Lung microvascular endothelial cell (primary cell): ENCODE measurements at regions not wholly inside any gene's neighbourhood (a gene's known extent, or its start where the extent isn't known, plus 50 kb on each side); places are given as distances from the start of the nearest gene placed in this dataset.
"Not testable (repeated sequence)": the region's sequence is repeated elsewhere in the genome, so short reads cannot be mapped to it uniquely, and the experiment has no call there.

Experiments
- DNase-seq, 2 donors: peaks; one replicate each; pipeline versions ENCODE4 v3.0.0 to v3.0.0-alpha.2; 2010; ENCODE audit warnings: low read depth in 2 of 2

DNA sequence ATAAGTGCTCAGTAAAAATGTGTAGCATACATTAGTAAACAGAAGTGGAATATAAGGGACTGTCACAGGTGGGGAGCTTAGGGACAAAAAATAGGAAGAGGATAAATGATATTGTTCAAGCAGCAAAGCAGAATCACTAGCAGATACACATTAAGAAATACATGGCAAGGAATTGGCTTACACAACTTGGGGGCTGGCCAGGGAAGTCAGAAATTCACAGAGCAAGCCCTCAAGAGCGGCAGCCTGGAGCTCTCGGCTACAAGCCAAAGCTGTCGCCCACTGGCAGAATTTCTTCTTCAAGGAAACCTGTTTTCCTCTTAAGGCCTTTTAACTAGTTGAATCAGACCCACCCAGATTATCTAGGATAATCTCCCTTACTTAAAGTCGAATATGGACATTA is 73.0 kb upstream of the SMIM23 start:
- no peak for DNase-seq

DNA sequence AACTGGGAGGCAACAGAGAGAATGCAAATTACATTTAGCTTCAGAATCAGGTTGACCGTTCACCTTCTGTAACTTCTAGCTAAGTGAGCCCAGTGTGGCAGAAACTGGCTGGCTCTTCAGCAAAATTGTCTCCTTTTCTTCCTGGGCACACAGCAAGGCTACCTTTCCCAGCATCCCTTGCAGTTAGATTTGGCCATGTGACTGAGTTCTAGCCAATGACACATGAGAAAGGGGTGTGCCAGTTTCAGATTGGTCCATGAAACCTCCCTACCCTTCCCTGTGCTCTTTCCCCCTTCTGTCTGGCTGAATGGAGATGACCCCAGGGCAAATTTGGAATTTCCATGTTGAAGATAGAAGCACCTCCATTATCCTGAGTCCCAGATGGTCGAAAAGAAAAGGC is 72.5 kb upstream of the SMIM23 start:
- no peak for DNase-seq

DNA sequence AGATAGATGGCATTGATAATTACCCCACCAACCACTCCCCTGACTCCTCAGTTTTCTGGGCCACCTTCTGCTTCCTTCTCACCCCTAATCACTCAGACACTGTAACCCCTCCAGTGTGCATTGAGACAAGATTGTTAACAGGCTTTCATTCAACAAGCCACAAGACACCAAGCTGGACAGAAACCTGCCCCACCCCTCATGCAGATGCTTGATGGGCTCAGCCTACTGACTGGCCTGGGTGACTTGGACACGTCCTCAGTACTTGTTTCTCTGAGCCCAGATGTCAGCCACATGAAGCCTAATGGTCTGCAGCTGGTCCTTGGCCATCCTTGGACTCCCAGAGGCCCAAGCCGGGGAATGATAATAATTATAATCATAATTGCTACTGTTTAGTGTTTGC is 71.4 kb upstream of the SMIM23 start:
- no peak for DNase-seq

DNA sequence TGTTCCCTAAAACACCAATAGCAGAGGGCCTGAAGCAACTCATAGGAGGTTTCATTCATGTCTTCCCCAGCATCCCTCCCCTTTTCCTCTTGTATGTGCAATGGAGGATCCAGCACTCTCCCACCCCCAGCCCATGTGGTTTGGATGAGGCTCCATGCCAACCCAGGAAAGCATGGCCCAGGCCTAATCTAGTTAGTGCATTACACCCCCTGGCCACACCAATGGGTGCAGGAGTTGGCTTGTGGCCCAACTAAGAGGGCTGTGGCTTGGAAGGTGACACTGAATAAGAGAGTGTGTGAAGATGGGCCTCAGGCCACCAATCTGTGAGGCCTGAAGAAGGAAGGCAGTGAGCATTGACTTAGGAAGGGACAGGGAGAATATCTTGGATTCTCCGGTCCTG is 70.8 kb upstream of the SMIM23 start:
- no peak for DNase-seq

DNA sequence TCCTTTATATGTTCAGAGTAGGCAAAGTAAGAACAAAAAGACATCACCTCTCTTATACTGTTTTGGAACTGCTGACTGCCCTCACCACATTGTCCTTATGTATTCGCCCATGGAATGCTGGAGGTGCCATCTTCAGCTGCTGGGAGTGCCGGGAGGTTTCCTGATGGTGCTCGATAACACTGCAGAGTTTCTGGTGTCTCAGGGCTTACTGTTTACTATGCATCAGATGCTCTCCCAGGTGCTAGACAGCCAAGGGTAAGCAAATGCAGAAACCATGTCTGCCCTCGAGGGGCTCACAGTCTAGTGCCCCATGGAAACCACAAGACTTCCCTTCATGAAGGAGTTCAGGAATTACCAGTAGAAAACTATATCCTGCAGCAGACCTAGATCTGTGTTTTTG is 70.1 kb upstream of the SMIM23 start:
- no peak for DNase-seq

DNA sequence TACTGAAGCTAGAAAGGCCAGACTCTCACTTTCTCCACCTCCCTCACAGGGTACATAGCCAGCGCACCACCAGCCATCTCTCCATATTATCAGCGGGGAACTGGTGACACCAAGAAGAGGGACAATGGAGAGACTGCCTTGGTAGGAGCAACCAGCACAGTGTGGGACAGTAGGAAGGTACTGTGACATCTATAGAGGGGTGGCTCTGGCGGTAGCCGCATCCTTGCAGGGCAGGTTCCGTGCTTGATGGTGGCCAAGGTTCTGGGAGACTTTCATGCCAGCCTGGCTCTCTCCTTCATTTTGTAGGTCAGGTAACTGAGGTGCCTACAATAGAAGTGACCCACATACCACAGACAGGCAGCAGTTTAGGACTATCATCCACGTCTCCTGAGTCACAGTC is 65.5 kb upstream of the SMIM23 start:
- no peak for DNase-seq

DNA sequence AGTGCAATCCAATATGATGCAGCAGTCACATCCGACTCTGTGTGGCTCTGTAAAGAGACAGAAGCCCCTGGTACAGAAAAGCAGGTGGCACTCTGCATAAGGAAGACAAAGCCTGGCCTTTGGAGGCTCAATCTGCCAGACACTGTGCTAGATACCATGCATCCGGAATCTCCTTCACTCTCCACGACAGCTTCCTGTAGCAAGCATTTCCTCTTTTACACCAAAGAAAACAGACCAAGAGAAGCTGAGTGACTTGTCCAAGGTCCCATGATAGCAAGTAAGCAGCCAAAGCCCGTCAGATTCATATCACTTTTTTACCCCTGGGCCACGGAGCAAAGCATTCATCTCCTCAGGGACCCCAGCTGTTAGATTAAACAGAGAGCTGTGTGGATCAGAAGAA is 64.2 kb upstream of the SMIM23 start:
- peak in 1 of 2 donors; percentile 39 for DNase-seq

DNA sequence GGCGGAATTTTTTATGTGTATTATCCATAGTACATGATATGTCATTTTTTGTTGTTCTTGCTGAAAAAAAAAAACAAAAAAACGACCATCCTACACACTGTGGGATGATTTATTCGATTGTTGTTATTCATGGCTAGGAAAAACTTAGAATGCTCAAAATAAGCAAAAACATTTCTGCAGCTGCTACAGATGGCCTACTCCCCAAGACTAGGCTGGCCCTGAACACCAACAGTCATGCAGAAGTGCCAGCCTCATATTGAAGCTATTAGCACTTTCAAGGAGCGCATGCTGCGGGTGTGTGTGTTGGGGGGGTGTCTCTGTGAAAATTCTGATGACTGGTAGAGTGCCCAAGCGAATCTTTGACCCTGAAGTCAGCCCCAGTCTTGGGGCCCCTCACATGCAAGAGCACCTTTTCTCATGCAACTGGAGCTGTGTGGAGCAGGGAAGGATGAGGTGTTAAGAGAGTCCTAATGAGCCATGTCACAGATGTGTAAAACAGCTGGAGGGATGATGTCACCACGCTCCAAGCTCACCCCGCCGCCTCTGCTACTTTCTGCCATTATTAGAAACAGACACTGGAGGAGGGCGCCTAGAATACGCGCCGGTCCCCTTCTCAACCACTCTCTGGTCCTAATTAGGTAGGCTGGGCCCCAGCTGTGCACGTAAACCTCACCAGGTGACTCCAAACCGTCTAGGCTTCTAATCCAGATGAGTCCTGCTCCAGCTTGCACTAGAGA is 61.0 kb upstream of the SMIM23 start:
- no peak for DNase-seq

DNA sequence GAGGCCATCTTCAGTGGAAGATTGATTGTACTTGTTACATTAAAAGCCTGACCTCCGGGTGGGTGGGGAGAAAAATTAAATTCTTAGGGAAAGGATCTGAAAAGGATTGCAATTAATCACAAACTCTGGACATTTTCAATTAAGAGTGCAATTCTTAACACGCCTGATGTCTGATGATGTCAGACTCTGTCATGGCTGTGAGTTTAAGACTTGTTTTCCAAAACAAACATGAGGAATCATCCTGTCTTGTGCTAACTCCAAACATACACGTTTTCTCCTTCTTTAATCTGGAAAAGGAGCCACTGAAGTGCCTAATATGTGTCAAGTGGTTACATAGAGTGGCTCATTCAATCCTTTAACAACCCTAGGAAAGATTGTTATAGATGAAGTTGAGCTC is 60.4 kb upstream of the SMIM23 start:
- DNase-seq: no peak

DNA sequence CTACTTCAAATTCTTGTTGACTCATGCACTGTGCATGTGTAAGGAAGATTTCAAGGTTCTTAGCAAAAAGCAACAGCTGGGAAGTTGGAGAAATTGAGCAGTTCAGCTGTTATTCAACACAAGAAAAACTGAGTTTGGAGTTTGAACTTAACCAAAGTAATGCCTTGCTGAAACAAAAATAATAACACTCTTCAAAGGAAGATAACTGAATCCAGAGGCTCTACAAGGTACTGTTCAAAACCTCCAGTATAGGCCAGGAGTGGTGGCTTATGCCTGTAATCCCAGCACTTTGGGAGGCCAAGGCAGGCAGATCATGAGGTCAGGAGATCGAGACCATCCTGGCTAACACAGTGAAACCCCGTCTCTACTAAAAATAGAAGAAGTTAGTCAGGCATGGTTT is 58.8 kb upstream of the SMIM23 start:
- DNase-seq: not testable (repeated sequence)

DNA sequence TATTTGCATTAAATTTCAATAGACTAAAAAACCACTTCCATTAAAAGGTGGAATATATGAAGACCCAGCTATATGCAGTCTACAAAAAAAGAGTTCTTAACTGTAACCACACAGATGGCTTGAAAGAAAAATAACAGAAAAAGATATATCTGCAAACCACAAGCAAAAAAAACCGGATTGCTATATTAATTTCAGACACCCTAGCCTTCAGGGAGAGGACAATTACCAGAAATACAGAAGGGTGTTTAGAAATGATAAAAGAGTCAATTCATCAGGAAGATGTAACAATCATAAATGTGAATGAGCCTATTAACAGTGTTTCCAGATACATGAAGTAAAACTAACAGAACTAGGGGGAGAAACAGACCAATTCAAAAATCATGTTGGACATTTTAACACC is 56.9 kb upstream of the SMIM23 start:
- no peak for DNase-seq
